NCI-H2029 (cell line): ENCODE measurements at regions not wholly inside any gene's neighbourhood (a gene's known extent, or its start where the extent isn't known, plus 50 kb on each side); places are given as distances from the start of the nearest gene placed in this dataset.
"Not testable (repeated sequence)": the region's sequence is repeated elsewhere in the genome, so short reads cannot be mapped to it uniquely, and the experiment has no call there.

ENCODE experiments used
- DNase-seq: peaks from one replicate; lab custom pipeline; 2025; lab: John Stamatoyannopoulos, UW

GRCh38 chr6:166806217-166806838 is 150.0 kb downstream of the RNASET2 start:
- DNase-seq: no peak

GRCh38 chr6:166803471-166803870 is 152.9 kb downstream of the RNASET2 start:
- no peak for DNase-seq

GRCh38 chr6:166802401-166802800 is 153.9 kb downstream of the RNASET2 start:
- DNase-seq: no peak

DNA sequence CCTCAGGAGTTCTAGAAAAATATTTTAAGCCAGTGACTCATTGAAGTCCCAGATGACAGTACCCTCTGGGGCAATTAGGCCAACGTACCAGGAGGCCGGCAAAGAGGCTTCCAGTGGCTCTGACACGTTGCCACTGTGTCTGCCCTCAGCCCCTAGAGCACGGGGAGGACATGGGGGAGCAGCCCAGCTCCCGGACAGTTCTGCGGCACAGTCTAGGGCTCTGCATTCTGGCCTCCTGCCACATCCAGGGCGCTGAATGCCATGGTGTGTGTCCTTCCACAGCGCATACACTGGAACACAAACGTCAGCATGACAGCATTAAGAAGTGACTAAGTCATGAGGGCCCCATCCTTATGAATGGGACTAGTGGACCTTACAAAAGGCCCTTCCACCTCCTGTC is 156.2 kb downstream of the RNASET2 start:
- no peak for DNase-seq

DNA sequence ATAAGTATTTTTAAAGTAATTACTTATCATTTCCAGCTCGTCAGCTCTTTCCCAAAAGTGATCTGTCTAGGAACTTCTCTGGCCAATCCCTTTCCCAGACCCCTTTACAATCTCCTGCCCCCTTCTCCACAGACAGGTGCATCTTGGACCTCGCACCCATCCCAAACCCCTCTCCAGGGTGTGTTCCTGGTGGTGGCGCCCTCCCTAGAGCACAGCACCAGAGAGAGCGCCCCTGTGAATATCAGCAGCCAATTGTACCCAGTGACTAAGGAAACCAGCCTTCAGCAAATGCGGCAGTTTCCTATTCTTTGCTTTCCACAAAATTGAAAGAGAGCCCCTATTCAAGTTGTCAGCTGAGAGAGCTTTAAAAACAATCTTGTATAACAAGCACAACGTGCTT is 157.7 kb downstream of the RNASET2 start:
- DNase-seq: no peak

DNA sequence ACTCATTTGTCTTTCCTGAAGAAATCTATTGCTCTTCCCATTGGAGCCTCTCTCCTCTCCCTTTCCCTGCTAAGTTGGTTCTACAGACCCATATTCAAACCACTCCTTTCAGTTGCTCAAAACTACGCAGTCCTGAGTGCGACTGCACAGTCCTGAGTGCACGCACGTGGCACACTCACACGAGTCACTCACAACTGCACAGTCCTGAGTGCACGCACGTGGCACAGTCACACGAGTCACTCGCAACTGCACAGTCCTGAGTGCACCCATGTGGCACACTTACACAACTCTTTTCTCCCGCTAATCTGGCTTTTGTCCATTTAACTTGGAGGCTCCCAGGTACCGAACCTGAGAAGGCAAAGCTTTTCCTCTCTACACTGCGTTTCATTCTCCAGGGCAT is 159.7 kb downstream of the RNASET2 start:
- DNase-seq: no peak

DNA sequence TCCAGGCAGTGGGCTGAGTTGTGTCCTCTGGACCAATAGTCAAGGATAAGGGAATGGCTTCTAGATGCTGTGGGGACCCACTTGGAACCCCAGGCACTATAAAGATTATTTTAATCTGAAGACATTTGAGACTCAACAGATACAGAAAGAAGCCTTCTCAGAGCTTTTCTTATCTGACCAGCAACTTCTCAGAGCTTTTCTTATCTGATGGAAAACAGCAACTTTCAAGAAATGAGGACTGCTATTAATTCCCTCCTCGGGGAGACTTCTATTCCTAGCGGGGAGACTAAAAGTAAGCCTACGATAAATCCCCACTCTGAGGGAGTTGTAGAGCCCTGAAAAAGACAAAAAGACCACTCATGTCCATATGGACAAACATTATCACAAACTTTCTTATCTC is 160.5 kb downstream of the RNASET2 start:
- DNase-seq: no peak

DNA sequence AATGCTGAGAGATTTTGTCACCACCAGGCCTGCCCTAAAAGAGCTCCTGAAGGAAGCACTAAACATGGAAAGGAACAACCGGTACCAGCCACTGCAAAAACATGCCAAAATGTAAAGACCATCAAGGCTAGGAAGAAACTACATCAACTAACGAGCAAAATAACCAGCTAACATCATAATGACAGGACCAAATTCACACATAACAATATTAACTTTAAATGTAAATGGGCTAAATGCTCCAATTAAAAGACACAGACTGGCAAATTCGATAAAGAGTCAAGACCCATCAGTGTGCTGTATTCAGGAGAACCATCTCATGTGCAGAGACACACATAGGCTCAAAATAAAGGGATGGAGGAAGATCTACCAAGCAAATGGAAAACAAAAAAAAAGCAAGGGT is 163.8 kb upstream of the RPS6KA2 start:
- DNase-seq: not testable (repeated sequence)

GRCh38 chr6:166788846-166789529 is 161.9 kb upstream of the RPS6KA2 start:
- DNase-seq: not testable (repeated sequence)

- peak; percentile 73 for DNase-seq
Observed at GRCh38 chr6:166786704-166787293, 159.7 kb upstream of the RPS6KA2 start.

GRCh38 chr6:166785131-166785530 is 158.1 kb upstream of the RPS6KA2 start:
- no peak for DNase-seq

DNA sequence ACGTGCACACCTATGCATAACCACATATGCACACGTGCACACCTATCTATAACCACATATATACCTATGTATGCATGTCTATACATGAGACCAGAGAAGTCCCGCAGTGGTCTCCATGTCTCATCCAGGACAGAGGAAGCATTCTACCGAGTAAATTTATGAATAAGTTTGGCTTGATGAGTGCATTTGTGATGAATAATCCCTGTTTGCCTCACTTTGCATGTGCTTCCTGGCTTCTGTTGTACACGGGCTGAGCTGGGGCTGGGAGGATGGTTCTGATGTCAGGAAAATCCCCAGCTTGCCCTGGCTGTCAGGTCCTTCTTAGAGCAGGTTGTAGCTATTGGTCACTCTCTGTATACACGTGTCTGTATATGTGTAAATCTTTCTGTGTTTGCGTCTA is 157.6 kb upstream of the RPS6KA2 start:
- DNase-seq: no peak

DNA sequence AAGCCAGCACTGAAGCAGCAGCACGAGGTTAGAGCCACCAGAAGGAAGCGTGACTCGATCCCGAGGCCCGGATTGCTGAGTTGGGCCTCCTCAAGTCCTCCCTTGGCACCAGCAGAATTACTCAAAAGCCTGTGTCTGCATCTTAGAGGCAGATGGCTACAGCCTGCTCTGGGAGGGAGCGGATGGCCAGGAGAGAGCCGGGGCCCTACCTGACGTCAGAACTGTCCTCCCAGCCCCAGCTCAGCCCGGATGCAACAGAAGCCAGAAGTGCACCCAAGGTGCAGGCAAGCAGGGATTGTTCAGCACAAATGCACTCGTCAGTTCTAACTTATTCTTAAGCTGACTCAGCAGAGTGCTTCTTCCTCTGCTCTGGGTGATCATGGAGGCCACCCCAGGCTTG is 155.5 kb upstream of the RPS6KA2 start:
- DNase-seq: no peak

DNA sequence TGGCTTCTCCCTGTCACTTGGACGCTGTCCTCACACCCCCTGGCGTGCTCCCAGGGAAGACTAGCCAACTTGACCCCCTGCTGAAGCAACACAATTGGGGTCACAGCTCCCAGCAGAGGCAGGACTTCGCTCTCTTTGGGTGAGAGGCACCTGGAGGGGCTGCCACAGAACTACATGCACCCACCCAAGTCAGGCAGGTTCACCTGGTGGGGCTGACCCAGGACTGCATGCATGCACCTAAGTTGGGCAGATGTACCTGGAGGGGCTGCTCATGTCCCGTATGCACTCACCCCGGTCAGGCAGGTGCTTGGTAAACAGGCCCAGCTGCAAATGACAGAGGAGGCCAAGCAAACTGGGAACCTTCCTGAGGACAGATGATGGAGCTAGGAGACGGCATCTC is 154.3 kb upstream of the RPS6KA2 start:
- DNase-seq: no peak

GRCh38 chr6:166779963-166780683 is 153.1 kb upstream of the RPS6KA2 start:
- DNase-seq: no peak

- DNase-seq: no peak
Observed at GRCh38 chr6:166779381-166779780, 152.3 kb upstream of the RPS6KA2 start.

GRCh38 chr6:166778776-166779175 is 151.7 kb upstream of the RPS6KA2 start:
- DNase-seq: no peak

DNA sequence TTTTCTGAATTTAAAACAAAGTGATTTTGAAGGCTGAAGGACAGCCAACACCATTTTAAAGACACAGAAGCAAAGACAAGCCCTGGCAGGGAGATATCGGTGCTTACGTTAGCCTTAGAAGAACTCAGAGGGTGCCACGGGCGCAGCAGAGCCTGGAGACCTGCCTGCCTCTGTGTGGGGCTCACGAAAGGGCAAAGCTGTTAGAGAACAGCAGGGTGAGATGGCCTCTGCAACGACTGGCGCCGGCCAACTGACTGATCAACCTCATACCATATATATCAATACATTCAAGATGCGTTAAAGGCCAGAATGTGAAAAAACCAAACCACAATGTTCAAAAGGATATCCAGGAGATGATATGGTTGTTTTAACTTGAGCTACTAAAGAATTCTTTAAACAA is 151.0 kb upstream of the RPS6KA2 start:
- no peak for DNase-seq

- no peak for DNase-seq
Observed at GRCh38 chr6:166777096-166777630, 150.1 kb upstream of the RPS6KA2 start.

DNA sequence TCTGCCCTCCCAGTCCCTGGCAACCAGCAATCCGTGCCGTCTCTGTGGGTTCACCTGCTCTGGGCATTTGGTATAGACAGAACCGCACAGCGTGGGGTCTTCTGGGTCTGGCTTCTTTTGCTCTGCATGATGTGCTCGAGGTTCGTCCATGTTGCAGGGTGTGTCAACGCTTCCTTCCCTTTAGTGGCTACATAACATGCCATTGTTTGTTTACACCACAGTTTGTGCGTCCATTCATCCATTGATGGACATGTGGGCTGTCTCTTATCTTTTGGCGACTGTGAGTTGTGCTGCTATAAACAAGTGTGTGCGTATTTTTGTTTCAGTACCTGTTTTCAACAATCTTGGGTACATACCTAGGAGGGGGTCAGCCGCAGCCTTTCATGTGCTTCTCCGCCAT is 149.5 kb upstream of the RPS6KA2 start:
- no peak for DNase-seq

GRCh38 chr6:166775923-166776220 is 148.8 kb upstream of the RPS6KA2 start:
- no peak for DNase-seq

- peak; percentile 63 for DNase-seq
Observed at GRCh38 chr6:166775180-166775922, 148.3 kb upstream of the RPS6KA2 start.
